DMS79 (cell line): ENCODE measurements at regions not wholly inside any gene's neighbourhood (a gene's known extent, or its start where the extent isn't known, plus 50 kb on each side); places are given as distances from the start of the nearest gene placed in this dataset.
A peak's percentile ranks its signal among the peaks of the same experiment; 100 is the strongest.
"Not testable (repeated sequence)": the region's sequence is repeated elsewhere in the genome, so short reads cannot be mapped to it uniquely, and the experiment has no call there.

Experiments used
- DNase-seq: peaks from one replicate; lab custom pipeline; 2025; lab: John Stamatoyannopoulos, UW

DNA sequence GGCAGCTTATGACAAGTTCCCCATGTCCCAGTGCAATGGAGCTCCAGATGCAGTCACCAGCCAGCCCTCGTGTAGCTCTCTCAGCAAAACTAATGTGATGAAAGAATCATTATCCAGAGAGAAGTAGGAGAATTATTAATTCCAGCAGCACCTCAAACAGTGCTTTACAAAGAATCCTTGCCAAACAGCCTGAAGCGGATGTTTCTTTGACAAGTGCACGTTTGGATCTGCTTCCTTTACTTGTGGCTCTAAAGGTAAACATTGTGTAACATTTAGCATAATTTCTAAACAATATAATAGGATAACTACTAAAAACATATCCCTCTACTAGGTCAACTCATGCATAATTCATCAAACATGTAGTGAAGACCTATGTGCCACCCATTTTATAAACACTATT, 197.0 kb downstream of the FAM181B start:
- DNase-seq = no peak

DNA sequence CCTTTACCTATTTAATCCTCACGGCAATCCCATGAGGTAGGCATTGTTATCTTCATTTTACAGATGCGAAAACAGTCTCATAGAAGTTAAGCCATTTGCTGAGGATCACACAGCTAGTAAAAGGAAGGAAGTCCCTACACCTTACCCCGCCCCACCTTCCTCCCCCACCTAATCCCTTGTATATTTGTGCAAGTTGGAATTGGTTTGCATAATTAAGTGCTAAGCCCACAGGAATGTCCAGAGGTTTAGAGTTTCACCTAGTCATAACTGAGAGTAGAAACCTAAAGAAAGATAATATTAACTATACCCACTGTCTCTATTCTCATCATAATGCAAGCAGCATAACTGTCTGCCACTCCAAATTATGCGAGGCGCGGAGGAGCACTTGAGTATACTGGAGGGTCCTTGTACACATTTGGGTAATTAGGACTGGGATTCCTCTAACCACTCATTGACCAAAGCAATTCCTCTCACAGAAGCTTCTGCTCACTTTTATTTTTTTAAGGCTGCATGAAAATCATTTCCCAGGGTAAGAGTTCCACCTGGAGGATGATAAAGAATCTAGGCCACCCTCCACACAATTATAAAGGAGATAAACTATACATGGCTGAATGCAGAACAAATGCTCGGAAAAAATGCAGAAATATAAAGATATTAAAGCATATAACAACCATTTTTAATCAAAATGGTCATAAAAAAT, 199.9 kb downstream of the FAM181B start:
- peak; percentile 64 for DNase-seq

DNA sequence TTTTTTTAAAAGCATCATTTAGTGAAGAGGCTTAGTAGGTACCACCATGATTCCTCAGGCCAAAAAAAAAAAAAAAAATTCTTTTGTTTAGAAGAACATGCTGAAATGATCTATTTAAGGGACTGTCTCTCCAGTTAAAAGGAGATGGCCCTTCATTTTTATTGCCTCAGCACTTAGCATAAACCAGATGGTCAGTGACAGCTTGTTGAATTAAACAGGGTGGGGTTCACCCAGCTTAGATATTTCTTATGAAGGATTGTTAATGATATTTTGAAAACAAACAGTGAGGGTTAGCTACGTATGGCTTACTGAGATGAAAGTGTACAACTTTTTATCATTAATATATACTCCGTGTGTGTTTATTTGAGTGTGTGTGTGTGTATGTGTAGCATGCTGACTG, 203.7 kb downstream of the FAM181B start:
- DNase-seq = no peak

DNA sequence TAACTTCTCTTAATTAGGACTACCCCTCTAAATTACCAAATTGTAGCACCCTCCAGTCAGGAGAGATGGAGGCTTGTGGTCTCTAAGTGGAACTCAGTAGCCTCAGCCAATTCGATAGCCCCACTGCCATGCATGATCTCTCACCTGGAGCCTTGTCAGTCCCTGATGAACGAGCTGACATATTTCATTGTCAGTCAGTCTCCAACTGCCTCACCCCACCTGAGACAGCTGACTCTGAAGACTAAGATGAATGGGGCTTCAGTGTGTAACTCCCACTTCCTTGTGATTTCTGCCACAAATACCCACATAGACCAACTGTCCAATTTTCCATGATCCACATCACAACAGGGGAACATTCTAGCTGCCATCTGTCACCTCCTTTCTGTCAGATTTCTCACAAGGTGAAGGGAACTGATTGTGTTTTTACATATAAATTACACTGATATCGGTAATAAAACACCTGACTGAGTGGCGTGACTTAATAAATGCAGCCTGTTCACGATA, 206.5 kb downstream of the FAM181B start:
- DNase-seq = no peak

DNA sequence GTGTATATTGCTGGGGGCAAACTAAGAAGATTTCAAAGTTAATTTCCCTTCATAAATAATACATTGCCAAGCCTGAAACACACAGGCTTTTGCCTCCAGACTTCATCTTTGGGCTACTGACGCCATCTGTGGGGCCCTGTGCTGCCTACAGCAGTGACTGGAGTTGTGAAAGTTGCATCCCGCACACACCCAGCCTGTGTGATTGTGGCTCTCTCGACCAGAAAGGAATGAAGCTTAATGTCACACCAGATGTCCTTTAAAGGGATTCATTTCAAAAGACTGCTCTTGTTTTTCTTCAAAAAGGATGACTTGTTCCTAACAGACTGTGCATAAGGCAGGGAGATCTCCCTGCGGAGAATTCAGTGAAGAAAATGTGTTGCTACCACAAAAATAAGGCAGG, 210.5 kb downstream of the FAM181B start:
- no peak for DNase-seq

DNA sequence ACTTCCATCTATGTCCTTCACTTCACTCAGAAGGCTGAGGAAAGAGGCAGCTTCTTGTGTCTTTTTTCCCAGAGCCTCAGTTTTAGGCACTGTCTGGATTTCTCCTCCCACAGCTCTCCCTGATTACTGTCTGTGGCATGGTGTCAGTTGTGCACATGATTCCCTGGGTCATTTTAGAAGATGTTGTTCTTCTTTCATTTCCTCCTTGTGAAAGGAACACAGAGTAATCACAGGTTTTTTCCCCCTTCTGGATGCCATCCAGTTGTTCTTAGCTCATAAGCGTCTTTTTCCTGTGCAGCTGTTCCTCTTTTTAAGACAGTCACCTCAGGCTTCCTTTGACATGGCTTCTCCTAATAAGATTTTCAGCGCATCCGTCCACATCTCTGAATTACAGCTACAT, 212.2 kb downstream of the FAM181B start:
- no peak for DNase-seq

DNA sequence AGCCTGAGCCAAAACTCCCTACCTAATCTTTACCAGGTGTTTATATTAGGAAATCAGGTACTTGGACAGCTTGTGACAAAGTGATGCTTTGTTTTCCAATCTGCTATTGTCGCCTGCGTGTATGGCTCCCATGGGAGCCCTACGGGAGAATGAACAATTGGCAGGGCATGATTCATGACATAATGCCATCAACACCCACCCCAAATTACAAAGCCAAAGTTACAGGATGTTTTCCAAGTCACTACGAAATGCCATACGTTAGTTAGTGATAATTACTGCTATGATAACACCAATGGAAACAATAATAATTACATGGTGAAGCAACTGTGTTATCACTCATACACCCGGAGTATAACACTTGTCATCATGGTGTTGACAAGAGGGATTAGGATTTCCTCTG, 226.4 kb downstream of the FAM181B start:
- DNase-seq = no peak

DNA sequence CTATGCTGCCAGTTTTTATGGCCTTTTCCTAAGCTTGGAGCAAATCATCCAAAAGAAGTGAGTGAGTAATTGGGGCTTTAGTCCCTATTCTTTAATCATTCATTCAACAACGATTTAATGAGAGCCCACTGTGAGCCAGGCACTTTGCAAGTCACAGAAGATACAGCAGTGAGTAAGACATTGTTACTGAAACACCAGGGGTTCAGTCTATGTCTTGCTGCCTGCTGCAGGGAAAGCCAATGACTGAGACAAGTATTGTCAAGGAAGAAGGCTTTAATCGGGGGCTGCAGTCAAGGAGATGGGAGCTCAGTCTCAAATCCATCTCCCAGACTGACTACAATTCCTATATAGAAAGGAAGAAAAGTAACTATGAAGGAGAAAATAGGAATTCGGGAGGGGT, 228.3 kb downstream of the FAM181B start:
- no peak for DNase-seq

DNA sequence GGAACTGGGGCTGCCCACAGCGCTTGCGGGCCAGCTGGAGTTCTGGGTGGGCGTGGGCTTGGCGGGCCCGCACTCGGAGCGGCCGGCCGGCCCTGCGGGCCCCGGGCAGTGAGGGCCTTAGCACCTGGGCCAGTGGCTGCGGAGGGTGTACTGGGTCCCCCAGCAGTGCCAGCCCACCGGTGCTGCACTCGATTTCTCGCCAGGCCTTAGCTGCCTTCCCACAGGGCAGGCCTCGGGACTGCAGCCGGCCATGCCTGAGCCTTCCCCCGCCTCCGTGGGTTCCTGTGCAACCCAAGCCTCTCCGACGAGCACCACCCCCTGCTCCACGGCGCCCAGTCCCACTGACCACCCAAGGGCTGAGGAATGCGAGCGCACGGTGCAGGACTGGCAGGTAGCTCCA, 232.5 kb downstream of the FAM181B start:
- DNase-seq = not testable (repeated sequence)

DNA sequence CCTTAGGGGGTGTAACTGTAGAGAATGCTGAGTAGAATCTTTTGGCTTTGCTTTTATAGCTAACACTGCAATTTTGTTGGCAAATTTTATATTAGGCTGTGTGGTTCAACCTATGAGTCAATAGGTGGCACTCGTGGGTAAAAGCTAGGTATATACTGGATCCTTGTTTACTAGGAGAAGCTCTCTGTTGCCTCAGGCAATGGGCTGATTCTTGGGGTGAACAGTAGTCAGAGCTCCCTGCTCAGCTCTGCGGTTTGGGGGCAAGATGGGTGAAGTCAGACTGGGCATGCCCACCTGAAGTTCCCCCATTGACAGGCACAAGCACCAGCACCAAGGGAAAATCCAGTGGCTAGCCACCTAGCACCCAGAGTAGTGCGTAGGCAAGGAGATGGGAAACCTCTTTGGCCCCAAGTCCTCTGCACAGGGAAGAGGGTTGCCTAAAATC, 238.7 kb downstream of the FAM181B start:
- no peak for DNase-seq

DNA sequence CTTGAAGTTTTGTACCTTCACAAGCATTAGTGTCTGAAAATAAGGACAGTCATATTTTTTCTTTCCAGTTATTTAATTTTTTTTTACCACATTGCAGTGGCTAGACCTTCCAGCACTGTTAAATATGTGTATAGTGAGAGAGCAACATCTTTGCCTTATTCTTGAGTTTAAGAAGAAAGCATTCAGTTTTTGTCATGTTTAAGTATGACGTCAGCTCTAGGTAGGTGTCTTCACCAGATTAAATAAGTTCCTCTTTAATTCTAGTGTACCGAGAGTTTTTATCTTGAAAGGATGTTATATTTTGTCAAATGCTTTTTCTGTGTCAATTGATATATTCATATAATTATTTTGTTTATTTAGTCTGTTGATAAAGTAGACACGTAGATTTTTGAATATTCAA, 258.8 kb downstream of the FAM181B start:
- DNase-seq = no peak

DNA sequence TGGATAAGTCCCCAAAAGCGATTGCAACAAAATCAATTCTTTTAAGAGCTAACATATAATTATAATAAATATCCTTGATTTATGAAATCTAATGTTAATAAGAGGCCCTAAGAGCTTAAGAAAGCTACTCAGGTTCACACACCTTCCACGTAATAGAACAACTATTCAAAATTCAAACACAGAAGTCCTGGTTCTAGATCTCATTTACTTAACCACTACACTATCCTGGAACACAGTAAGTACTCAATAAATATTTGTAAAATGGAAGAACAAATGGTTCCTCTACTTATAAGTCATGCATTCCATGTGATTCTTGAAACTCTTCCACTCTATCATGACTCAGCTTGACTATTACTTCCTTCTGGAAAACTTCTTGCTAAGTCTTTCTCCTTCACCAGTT, 268.2 kb downstream of the FAM181B start:
- no peak for DNase-seq

DNA sequence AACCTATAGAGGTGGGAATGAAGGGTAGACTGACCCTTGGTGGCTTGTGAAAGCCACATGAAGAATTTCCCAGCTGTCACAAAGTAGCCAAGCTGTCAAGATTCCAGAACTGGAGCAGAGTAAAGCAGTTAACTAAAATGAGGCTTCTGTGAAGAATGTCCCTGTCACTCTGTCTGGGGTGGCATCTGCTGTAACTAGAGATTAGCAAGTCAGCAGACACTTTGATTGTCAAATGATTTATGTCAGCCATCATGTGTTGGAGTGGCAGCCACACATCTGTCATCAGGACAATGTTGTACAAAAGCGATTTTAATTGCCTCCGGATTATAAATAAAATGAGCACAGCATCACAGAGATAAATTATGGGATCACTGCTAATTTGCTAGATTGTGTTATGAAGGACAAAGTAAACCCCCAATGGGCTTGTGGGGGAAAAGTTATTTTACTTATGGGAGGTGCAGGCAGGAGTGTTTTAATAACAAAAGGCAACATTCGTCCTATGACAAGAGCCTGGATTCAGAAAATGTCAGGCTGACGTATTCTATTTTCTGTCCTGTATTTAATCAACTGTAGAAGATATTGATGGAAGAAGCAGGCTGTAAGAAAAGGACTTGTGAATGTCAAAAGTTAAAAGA, 270.9 kb downstream of the FAM181B start:
- no peak for DNase-seq

DNA sequence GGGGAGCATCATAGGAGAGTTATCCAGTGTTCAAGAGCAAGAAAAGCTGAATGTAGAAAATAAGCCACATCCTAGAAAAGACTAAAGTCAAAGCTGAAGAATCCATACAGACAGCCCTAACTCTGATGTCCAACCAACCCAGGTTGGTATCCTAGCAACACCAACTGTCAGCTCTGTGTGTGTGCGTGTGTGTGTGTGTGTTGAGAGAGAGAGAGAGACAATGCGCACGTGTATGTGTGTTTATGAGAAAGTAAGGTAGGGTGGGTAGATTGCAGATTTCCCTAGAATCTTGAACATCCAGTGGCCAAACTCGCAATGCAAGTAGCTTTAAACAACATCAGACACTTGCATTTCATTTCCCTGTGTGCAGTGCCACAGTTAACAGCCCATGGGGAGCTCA, 274.9 kb downstream of the FAM181B start:
- DNase-seq = no peak

DNA sequence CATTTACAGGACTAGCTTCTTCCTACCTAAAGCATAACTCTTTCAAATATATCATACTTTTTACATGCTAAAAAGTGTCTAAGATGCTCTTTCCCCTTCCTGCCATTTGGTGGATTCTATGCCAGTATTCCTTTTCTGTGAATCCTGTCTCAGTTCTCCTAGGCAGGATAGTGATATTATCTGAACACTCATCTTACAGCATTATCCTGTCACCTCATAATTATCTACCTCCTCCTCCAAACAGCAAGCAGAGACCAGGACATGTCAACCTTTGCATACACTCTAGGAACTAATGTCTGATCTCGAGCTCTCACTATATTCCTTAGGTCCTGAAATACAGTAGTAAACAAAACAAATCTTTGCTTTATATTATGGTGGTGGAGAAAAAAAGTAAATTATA, 275.5 kb downstream of the FAM181B start:
- DNase-seq = no peak

DNA sequence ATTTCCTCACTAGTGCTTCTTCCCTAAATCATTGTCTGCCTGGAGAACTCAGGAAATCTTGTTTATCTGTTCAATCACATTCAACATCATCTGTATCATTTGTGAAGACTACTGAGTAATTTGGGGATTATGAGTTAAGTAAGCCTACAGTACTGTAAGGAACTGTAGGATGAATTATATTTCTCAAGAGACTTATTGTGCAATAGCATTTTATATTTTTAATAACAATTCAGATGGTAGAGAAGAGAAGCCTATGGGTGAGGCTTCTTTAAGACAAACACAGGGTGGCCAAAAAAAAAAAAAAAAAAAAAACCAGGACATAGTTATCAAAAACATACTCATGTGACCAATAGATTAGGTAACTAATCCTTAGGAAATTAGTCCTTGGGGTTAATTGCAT, 282.7 kb downstream of the FAM181B start:
- no peak for DNase-seq

DNA sequence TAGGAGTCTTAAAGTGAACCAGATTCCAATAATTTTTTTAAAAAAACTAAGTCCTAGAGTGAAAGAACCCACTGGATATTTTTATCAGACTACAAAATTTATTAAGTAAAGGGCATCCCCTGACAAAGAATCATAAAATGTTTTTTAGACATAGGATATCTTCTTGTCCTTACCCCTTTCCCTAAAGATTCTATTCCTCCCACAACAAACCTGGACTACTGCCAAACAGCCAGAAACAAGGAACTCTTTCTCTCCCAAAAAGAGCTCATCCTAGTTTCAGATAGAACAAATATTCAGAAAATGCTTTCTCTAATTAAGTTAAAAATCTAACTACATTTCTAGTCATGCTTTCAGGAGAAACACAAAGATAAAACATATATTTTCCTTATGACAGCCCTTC, 327.1 kb downstream of the FAM181B start:
- no peak for DNase-seq

DNA sequence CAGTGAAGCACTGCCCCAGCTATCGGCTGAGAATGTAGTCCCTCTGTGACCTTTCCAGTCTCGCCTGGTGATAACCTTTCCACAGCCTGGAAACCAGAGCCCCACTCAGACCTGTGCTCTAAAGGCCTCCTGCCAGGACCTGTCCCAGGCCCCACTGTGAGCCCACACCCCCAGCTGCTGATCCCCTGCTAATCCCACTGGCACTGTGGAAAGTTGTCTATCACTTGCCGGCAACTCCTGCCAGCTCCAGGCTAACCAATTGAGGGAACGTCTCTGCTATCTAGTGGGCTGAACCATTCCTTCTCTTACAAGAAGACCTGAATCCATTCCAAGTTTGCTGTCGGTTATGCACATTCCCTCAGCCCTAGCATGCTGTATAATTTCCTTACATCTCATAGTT, 328.2 kb downstream of the FAM181B start:
- DNase-seq = no peak

DNA sequence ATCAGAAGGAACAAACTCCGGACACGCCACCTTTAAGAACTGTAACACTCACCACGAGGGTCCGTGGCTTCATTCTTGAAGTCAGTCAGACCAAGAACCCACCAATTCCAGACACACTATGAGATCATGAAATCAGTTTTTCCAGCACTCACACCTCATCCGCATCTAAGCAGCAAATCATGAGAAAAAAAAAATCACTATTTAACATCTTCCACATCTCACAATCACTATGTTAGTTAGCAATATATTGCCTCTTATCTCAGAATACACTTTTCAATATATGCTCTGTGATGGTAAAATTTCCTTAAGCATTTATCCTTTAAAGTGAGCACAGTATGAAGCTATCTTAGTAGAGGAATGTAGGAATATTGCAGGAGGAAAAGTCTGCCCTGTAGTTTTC, 328.7 kb downstream of the FAM181B start:
- no peak for DNase-seq

DNA sequence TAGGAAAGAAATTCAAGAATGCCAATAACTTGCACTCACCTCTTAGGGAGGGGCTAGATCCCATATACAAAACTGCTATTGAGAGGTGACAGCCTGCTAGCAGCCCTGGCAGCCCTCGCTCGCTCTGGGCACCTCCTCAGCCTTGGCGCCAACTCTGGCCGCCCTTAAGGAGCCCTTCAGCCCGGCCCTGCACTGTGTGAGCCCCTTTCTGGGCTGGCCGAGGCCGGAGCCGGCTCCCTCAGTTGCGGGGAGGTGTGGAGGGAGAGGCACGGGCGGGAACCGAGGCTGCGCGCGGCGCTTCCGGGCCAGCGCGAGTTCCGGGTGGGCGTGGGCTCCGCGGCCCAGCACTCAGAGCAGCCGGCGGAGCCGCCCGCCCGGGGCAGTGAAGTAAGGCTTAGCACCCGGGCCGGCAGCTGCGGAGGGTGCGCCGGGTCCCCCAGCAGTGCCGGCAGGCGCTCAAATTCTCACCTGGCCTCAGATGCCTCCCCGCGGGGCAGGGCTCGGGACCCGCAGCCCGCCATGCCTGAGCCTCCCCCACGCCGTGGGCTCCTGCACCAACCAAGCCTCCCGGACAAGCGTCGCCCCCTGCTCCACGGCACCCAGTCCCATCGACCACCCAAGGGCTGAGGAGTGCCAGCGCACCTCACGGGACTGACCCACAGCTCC, 329.9 kb downstream of the FAM181B start:
- no peak for DNase-seq

DNA sequence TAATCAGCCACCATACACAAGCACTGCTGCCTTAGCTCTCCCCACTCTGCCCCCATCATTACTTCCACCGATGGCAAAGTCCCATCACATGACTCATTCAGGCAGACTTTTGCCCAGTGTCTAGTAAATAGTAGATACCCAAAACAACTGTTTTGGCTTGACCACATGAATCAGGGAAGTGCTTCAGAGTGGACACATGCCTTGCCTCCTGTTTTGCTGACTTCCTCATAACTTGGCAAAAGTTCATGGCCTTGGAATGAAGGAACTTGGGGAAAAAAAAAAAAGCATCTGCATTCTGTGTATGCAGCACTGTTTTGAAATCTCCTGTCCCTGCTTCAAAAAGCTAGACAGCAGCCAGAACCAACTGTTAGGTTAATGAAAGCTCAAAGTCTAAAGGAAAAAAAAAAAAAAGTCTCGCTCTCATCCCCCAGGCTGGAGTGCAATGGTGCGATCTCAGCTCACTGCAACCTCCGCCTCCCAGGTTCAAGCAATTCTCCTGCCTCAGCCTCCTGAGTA, 335.3 kb downstream of the FAM181B start:
- no peak for DNase-seq

DNA sequence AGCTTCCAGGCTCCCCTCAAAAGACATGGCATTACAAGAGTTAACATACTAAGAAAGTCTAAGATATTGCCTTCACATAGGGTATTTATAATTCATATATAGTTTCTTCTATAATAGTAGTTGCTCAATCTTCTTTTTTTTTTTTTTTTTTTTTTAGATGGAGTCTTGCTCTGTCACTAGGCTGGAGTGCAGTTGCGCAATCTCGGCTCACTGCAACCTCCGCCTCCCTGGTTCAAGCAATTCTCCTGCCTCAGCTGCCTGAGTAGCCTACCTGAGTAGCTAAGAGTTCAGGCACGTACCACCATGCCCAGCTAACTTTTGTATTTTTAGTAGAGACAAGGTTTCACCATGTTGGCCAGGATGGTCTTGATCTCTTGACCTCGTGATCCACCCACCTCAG, 337.0 kb downstream of the FAM181B start:
- DNase-seq = not testable (repeated sequence)

DNA sequence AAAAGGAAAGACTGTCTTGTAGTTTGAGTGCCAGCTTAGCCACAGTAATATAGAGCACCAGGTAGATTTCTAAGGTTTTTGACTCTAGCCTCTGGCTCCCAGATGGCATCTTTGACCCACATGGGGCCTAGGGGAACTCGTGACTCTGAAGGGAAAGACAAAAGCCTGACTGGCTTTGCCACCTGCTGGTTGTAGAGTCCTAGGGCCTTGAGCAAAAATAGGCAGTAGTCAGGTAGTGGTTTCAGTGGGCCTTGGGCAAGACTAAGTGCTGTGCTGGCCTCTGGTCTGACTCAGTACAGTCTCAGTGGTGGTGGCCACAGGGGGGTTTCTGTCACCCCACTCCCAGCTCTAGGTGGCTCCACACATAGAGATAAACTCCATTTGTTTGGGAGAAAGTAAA, 349.4 kb downstream of the FAM181B start:
- no peak for DNase-seq
